H1 (cell line): ENCODE measurements at regions not wholly inside any gene's neighbourhood (a gene's known extent, or its start where the extent isn't known, plus 50 kb on each side); places are given as distances from the start of the nearest gene placed in this dataset.

Source experiments
- CTCF ChIA-PET: fragments of 300-600 bp; sonication (Branson Sonifier 250); formaldehyde crosslinking; loops from one replicate; lab custom pipeline; 2021; ENCODE audit not compliant: partially characterized antibody; lab: Charles Lee
- POLR2A ChIA-PET: fragments of 300-600 bp; sonication (Branson Sonifier 250); formaldehyde crosslinking; loops from one replicate; lab custom pipeline; 2021; ENCODE audit warnings: inconsistent platforms; ENCODE audit not compliant: partially characterized antibody; lab: Charles Lee
- DNase-seq, 2 experiments: peaks; one replicate each; pipeline versions ENCODE4 v3.0.0 to v3.0.0-alpha.2; 2010 to 2022; ENCODE audit warnings: low spot score in 2 of 2, low read depth in 1 of 2, mixed read lengths in 1 of 2
- FAIRE-seq: peaks from 2 replicates; lab custom pipeline; 2011; peaks lifted over from hg19 to GRCh38; lab: Jason Lieb, UNC
- H2AFZ ChIP-seq: 2 replicates; pipeline ENCODE4 v1.8.1; 2012; ENCODE audit warnings: low read length, inconsistent platforms
- H2AK5ac ChIP-seq: 2 replicates; pipeline ENCODE4 v1.6.1; 2013; ENCODE audit warnings: low read depth, low read length
- H2BK120ac ChIP-seq: replicated peaks from 2 replicates; pipeline ENCODE3; 2013; ENCODE audit warnings: low read depth, low read length, inconsistent platforms
- H2BK12ac ChIP-seq: 2 replicates; pipeline ENCODE4 v1.6.1; 2013; ENCODE audit warnings: low read depth, low read length
- H2BK15ac ChIP-seq: 2 replicates; pipeline ENCODE4 v1.6.1; 2013; ENCODE audit warnings: low read length
- H2BK20ac ChIP-seq: 2 replicates; pipeline ENCODE4 v1.6.1; 2013; ENCODE audit warnings: low read length
- H2BK5ac ChIP-seq: 2 replicates; pipeline ENCODE4 v1.6.1; 2013; ENCODE audit warnings: low read depth, low read length
- H3K14ac ChIP-seq: 2 replicates; pipeline ENCODE4 v1.6.1; 2013; ENCODE audit warnings: inconsistent platforms; ENCODE audit not compliant: insufficient read length
- H3K18ac ChIP-seq: 2 replicates; pipeline ENCODE4 v1.6.1; 2013; ENCODE audit warnings: low read length; ENCODE audit errors: extremely low read depth
- H3K23ac ChIP-seq: 2 replicates; pipeline ENCODE4 v1.6.1; 2013; ENCODE audit warnings: inconsistent platforms; ENCODE audit not compliant: insufficient read length
- H3K23me2 ChIP-seq: 2 replicates; pipeline ENCODE4 v1.6.1; 2013; ENCODE audit warnings: low read depth, low read length
- H3K27ac ChIP-seq: 2 replicates; pipeline ENCODE4 v1.6.1; 2011; ENCODE audit warnings: low read depth, low read length, inconsistent platforms
- H3K27me3 ChIP-seq, 4 experiments: replicated peaks in 1 of 4; 1 replicate in 1 of 4; 2 replicates in 3 of 4; pipeline versions ENCODE4 v1.6.1 to v1.8.1; 2011 to 2013; ENCODE audit warnings: low read length in 3 of 4, mild to moderate bottlenecking in 3 of 4, inconsistent platforms in 2 of 4, mixed read lengths in 2 of 4, moderate library complexity in 1 of 4; ENCODE audit not compliant: control insufficient read depth in 3 of 4, insufficient read depth in 3 of 4; ENCODE audit errors: extremely low read depth in 1 of 4
- H3K36me3 ChIP-seq, 4 experiments: 2 replicates each; pipeline versions ENCODE4 v1.6.1 to v1.8.1; 2011 to 2013; ENCODE audit warnings: mild to moderate bottlenecking in 4 of 4, low read length in 3 of 4, moderate library complexity in 2 of 4, control low read depth in 1 of 4, inconsistent platforms in 1 of 4; ENCODE audit not compliant: insufficient read depth in 4 of 4, control insufficient read depth in 2 of 4
- H3K4ac ChIP-seq: replicated peaks from 2 replicates; pipeline ENCODE3; 2013; ENCODE audit warnings: low read length, low read depth, mixed read lengths, inconsistent platforms; ENCODE audit not compliant: insufficient read length
- H3K4me1 ChIP-seq, 4 experiments: replicated peaks in 1 of 4; 1 replicate in 1 of 4; 2 replicates in 3 of 4; pipeline versions ENCODE4 v1.6.1 to v1.8.1; 2011 to 2013; ENCODE audit warnings: low read length in 3 of 4, inconsistent platforms in 2 of 4, mixed read lengths in 1 of 4; ENCODE audit not compliant: insufficient read depth in 4 of 4, control insufficient read depth in 3 of 4
- H3K4me2 ChIP-seq, 2 experiments: 2 replicates each; pipeline versions ENCODE4 v1.6.1 to v1.8.1; 2011 to 2013; ENCODE audit warnings: low read depth in 2 of 2, low read length in 2 of 2, control low read depth in 1 of 2, inconsistent platforms in 1 of 2, mild to moderate bottlenecking in 1 of 2; ENCODE audit not compliant: insufficient read depth in 1 of 2
- H3K4me3 ChIP-seq, 4 experiments: fragments of 200-600, 300-600 bp in 1 of 4; sonication (generic), shearing (Covaris generic), sonication (Bioruptor Twin) in 1 of 4; 2 replicates each; pipeline versions ENCODE4 v1.5.1 to v1.8.1; 2011 to 2016; ENCODE audit warnings: low read length in 4 of 4, low read depth in 3 of 4, control low read depth in 2 of 4, inconsistent platforms in 2 of 4, mild to moderate bottlenecking in 2 of 4, mixed read lengths in 1 of 4, moderate library complexity in 1 of 4; ENCODE audit not compliant: insufficient read depth in 2 of 4; ENCODE audit errors: extremely low read depth in 1 of 4
- H3K56ac ChIP-seq: replicated peaks from 2 replicates; pipeline ENCODE3; 2013; ENCODE audit warnings: low read depth, mild to moderate bottlenecking, mixed read lengths, low read length, inconsistent platforms; ENCODE audit not compliant: insufficient read length
- H3K79me1 ChIP-seq: 2 replicates; pipeline ENCODE4 v1.6.1; 2013; ENCODE audit warnings: low read depth, low read length, control low read depth
- H3K79me2 ChIP-seq, 2 experiments: 2 replicates each; pipeline versions ENCODE4 v1.6.1 to v1.8.1; 2012 to 2013; ENCODE audit warnings: low read length in 2 of 2, mild to moderate bottlenecking in 2 of 2, inconsistent platforms in 1 of 2; ENCODE audit not compliant: insufficient read depth in 2 of 2, control insufficient read depth in 1 of 2
- H3K9ac ChIP-seq, 4 experiments: replicated peaks in 1 of 4; 1 replicate in 1 of 4; 2 replicates in 3 of 4; pipeline versions ENCODE4 v1.6.1 to v1.8.1; 2011 to 2013; ENCODE audit warnings: low read depth in 3 of 4, low read length in 3 of 4, control low read depth in 2 of 4, mild to moderate bottlenecking in 2 of 4, moderate library complexity in 2 of 4, inconsistent platforms in 1 of 4; ENCODE audit errors: extremely low read depth in 1 of 4
- H3K9me3 ChIP-seq, 2 experiments: 2 replicates each; pipeline versions ENCODE4 v1.6.1 to v1.8.1; 2012 to 2013; ENCODE audit warnings: mild to moderate bottlenecking in 2 of 2, moderate library complexity in 2 of 2, control low read depth in 1 of 2, inconsistent platforms in 1 of 2, low read depth in 1 of 2, low read length in 1 of 2, mixed read lengths in 1 of 2; ENCODE audit not compliant: insufficient read depth in 2 of 2
- H4K20me1 ChIP-seq, 2 experiments: replicated peaks in 1 of 2; 2 replicates each; pipeline versions ENCODE3 to v1.8.1; 2011 to 2013; ENCODE audit warnings: inconsistent platforms in 2 of 2, low read length in 2 of 2, mild to moderate bottlenecking in 1 of 2; ENCODE audit not compliant: insufficient read depth in 2 of 2, control insufficient read depth in 1 of 2
- H4K5ac ChIP-seq: 2 replicates; pipeline ENCODE4 v1.6.1; 2013; ENCODE audit warnings: low read length, low read depth, mixed read lengths, inconsistent platforms; ENCODE audit not compliant: insufficient read length
- H4K8ac ChIP-seq: 2 replicates; pipeline ENCODE4 v1.8.0; 2013; ENCODE audit warnings: mild to moderate bottlenecking, moderate library complexity, low read length, inconsistent platforms; ENCODE audit not compliant: insufficient read depth; ENCODE audit errors: extremely low read depth
- H4K91ac ChIP-seq: replicated peaks from 2 replicates; pipeline ENCODE3; 2013; ENCODE audit warnings: low read length, mixed read lengths, inconsistent platforms; ENCODE audit not compliant: insufficient read length
- BRCA1 ChIP-seq: IDR thresholded peaks from 2 replicates; pipeline ENCODE4 v1.6.1; 2012; ENCODE audit warnings: low read depth, low read length, improper control_type of control experiment
- EZH2 ChIP-seq: fragments of 200-600 bp; sonication (generic); IDR thresholded peaks from 2 replicates; pipeline ENCODE4 v1.7.1; 2012; ENCODE audit warnings: low read depth, mild to moderate bottlenecking, moderate library complexity, low read length, inconsistent platforms; ENCODE audit not compliant: severe bottlenecking
- HDAC2 ChIP-seq, 2 experiments: fragments of 300-600 bp in 1 of 2; sonication (generic) in 1 of 2; IDR thresholded peaks; 2 replicates each; pipeline ENCODE4 v1.6.1; 2011 to 2012; ENCODE audit warnings: low read depth in 2 of 2, low read length in 2 of 2, mild to moderate bottlenecking in 2 of 2, moderate library complexity in 2 of 2, borderline replicate concordance in 1 of 2, inconsistent platforms in 1 of 2
- JUND ChIP-seq: IDR thresholded peaks from 2 replicates; pipeline ENCODE4 v1.6.1; 2011; ENCODE audit warnings: mild to moderate bottlenecking, improper control_type of control experiment, low read length
- NANOG ChIP-seq: IDR thresholded peaks from 2 replicates; pipeline ENCODE4 v1.6.1; 2011; ENCODE audit warnings: low read length, low read depth, mild to moderate bottlenecking, inconsistent platforms; ENCODE audit not compliant: insufficient read depth, poor library complexity, severe bottlenecking
- NRF1 ChIP-seq: IDR thresholded peaks from 2 replicates; pipeline ENCODE4 v1.6.1; 2011; ENCODE audit warnings: mild to moderate bottlenecking, low read depth, low read length, improper control_type of control experiment
- SP2 ChIP-seq: IDR thresholded peaks from 2 replicates; pipeline ENCODE4 v1.6.1; 2012; ENCODE audit warnings: mild to moderate bottlenecking, low read length, inconsistent platforms
- TBP ChIP-seq: IDR thresholded peaks from 2 replicates; pipeline ENCODE4 v1.6.1; 2011; ENCODE audit warnings: low read depth, low read length, improper control_type of control experiment
- TCF12 ChIP-seq: IDR thresholded peaks from 2 replicates; pipeline ENCODE4 v1.6.1; 2011; ENCODE audit warnings: low read depth, mild to moderate bottlenecking, low read length
- WGBS, 2 experiments: shearing (Covaris generic) in 1 of 2; methylation state at CpG; one replicate each; pipeline versions ENCODE4 v1.1.6 to v1.1.7; 2013 to 2015; ENCODE audit warnings: low lambda C conversion rate in 2 of 2, mixed read lengths in 2 of 2, inconsistent platforms in 1 of 2, low coverage in 1 of 2, missing lambda C conversion rate in 1 of 2; ENCODE audit not compliant: insufficient replicate concordance in 2 of 2, insufficient coverage in 1 of 2, insufficient read length in 1 of 2; ENCODE audit errors: extremely low coverage in 1 of 2, missing lambda C conversion rate in 1 of 2; 5-methylcytosine and 5-hydroxymethylcytosine counted together
- TF ChIP-seq, protein P1 (sequence below), 3 experiments: IDR thresholded peaks; 1 replicate in 2 of 3; 2 replicates in 1 of 3; pipeline versions ENCODE4 v1.5.1 to v1.6.1; 2011; ENCODE audit warnings: low read length in 3 of 3, mild to moderate bottlenecking in 3 of 3, inconsistent platforms in 2 of 3, low read depth in 1 of 3, moderate library complexity in 1 of 3; ENCODE audit not compliant: insufficient read depth in 1 of 3; ENCODE audit errors: control extremely low read depth in 1 of 3
- TF ChIP-seq, protein P2 (sequence below): IDR thresholded peaks from 2 replicates; pipeline ENCODE4 v1.6.1; 2011; ENCODE audit warnings: low read length, improper control_type of control experiment

- no peak overlapping the region for H3K4me3 ChIP-seq
- WGBS, 2 experiments: 96% methylated on average over 2 of the region's 2 CpGs; no CpG with 5 or more reads in 1 of the 2 experiments
- H3K9me3 ChIP-seq: no peaks in the 10 kb centered on the region
- H3K27ac ChIP-seq: no peak overlapping the region
- no peak overlapping the region for H2AK5ac ChIP-seq
- no peak overlapping the region for H2BK20ac ChIP-seq
- no peaks in the 10 kb centered on the region for H3K27me3 ChIP-seq
- H4K91ac ChIP-seq: no peak overlapping the region
- no peaks in the 10 kb centered on the region for H3K36me3 ChIP-seq
- FAIRE-seq (no peak), DNase-seq (no peak)
- H3K9ac ChIP-seq: no peak overlapping the region
- H3K79me2 ChIP-seq: 0 out of 4 replicates have a peak, but pooled peaks cover 0 to 4% of the 10 kb centered on the region in 2 experiments
- no peak overlapping the region for H4K5ac ChIP-seq
- H3K56ac ChIP-seq: no peak overlapping the region
- H3K23me2 ChIP-seq: no peaks in the 10 kb centered on the region
- no peak overlapping the region for H2BK12ac ChIP-seq
- no peak overlapping the region for H2BK120ac ChIP-seq
- H3K4ac ChIP-seq: no peak overlapping the region
- H2BK5ac ChIP-seq: no peak overlapping the region
- H4K8ac ChIP-seq: no peak overlapping the region
- H3K79me1 ChIP-seq: no peaks in the 10 kb centered on the region
- no peak overlapping the region for H3K14ac ChIP-seq
- H2AFZ ChIP-seq: no peak overlapping the region
- ChIA-PET CTCF (no interaction called here), POLR2A (no interaction called here)
- H4K20me1 ChIP-seq: no peaks in the 10 kb centered on the region
- H3K4me2 ChIP-seq: no peak overlapping the region
- no peak overlapping the region for H3K18ac ChIP-seq
- H2BK15ac ChIP-seq: no peak overlapping the region
- H3K4me1 ChIP-seq: no peaks in the 10 kb centered on the region
- H3K23ac ChIP-seq: no peak overlapping the region
- TF ChIP-seq SP2 (no peak), HDAC2 (IDR thresholded peaks at IDR 0.05; ENCODE audit: borderline replicate concordance in 1 of 2, low read depth in 2 of 2, low read length in 2 of 2) (no peak), JUND (no peak), NANOG (no peak), TCF12 (no peak), BRCA1 (no peak), TBP (no peak), NRF1 (no peak), EZH2 (no peak)
- TF ChIP-seq, protein P1, sequence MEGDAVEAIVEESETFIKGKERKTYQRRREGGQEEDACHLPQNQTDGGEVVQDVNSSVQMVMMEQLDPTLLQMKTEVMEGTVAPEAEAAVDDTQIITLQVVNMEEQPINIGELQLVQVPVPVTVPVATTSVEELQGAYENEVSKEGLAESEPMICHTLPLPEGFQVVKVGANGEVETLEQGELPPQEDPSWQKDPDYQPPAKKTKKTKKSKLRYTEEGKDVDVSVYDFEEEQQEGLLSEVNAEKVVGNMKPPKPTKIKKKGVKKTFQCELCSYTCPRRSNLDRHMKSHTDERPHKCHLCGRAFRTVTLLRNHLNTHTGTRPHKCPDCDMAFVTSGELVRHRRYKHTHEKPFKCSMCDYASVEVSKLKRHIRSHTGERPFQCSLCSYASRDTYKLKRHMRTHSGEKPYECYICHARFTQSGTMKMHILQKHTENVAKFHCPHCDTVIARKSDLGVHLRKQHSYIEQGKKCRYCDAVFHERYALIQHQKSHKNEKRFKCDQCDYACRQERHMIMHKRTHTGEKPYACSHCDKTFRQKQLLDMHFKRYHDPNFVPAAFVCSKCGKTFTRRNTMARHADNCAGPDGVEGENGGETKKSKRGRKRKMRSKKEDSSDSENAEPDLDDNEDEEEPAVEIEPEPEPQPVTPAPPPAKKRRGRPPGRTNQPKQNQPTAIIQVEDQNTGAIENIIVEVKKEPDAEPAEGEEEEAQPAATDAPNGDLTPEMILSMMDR (IDR thresholded peaks at IDR 0.05; ENCODE audit: control extremely low read depth in 1 of 3, insufficient read depth in 1 of 3, low read depth in 1 of 3, low read length in 3 of 3): no peak
- TF ChIP-seq, protein P2, sequence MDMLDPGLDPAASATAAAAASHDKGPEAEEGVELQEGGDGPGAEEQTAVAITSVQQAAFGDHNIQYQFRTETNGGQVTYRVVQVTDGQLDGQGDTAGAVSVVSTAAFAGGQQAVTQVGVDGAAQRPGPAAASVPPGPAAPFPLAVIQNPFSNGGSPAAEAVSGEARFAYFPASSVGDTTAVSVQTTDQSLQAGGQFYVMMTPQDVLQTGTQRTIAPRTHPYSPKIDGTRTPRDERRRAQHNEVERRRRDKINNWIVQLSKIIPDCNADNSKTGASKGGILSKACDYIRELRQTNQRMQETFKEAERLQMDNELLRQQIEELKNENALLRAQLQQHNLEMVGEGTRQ: no peak
These were observed 157.9 kb downstream of the DCAF12L1 start for GRCh38 chrX:126394681-126395080.
